GM10248 (cell line): ENCODE measurements at regions not wholly inside any gene's neighbourhood (a gene's known extent, or its start where the extent isn't known, plus 50 kb on each side); places are given as distances from the start of the nearest gene placed in this dataset.
"Not testable (repeated sequence)": the region's sequence is repeated elsewhere in the genome, so short reads cannot be mapped to it uniquely, and the experiment has no call there.

ENCODE experiments used
- CTCF ChIA-PET: fragments of 300-600 bp; sonication (Branson Sonifier 250); formaldehyde crosslinking; extraction: SDS; loops from one replicate; lab custom pipeline; 2021; ENCODE audit warnings: antibody characterized with exemption; lab: Yijun Ruan, JAX
- POLR2A ChIA-PET: fragments of 350-650 bp; sonication (Branson Sonifier 250); formaldehyde crosslinking; extraction: SDS; loops from one replicate; lab custom pipeline; 2020; ENCODE audit warnings: antibody characterized with exemption; lab: Yijun Ruan, JAX
- DNase-seq: peaks from one replicate; pipeline ENCODE4 v3.0.0; 2012; ENCODE audit errors: extremely low spot score
- TF ChIP-seq, protein P1 (sequence below): IDR thresholded peaks from 2 replicates; pipeline ENCODE4 v1.5.1; 2012; ENCODE audit warnings: mild to moderate bottlenecking, low read depth; ENCODE audit errors: extremely low read depth, missing control alignments, control extremely low read depth

DNA sequence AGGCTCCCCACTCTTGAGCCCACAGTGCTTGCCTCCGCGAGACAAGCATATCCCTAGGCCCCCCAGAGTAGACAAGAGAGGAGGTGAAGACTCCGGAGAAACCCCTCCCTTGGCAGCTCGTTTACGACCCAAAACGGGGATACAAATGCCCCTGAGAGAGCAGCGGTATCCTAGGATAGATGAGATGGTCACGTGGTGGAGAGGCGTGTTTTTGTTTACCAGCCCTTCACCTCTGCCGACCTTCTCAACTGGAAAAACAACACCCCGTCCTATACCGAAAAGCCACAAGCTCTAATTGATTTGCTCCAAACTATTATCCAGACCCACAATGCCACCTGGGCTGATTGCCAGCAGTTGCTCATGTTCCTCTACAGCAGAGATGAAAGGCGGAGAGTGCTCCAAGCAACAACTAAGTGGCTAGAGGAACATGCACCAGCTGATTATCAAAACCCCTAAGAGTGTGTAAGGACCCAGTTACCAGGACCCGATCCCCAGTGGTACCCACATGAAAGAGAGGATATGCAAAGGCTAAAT, 99.5 kb upstream of the OSBPL11 start:
- ChIA-PET POLR2A (no interaction called here), CTCF (no interaction called here)
- TF ChIP-seq, protein P1, sequence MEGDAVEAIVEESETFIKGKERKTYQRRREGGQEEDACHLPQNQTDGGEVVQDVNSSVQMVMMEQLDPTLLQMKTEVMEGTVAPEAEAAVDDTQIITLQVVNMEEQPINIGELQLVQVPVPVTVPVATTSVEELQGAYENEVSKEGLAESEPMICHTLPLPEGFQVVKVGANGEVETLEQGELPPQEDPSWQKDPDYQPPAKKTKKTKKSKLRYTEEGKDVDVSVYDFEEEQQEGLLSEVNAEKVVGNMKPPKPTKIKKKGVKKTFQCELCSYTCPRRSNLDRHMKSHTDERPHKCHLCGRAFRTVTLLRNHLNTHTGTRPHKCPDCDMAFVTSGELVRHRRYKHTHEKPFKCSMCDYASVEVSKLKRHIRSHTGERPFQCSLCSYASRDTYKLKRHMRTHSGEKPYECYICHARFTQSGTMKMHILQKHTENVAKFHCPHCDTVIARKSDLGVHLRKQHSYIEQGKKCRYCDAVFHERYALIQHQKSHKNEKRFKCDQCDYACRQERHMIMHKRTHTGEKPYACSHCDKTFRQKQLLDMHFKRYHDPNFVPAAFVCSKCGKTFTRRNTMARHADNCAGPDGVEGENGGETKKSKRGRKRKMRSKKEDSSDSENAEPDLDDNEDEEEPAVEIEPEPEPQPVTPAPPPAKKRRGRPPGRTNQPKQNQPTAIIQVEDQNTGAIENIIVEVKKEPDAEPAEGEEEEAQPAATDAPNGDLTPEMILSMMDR: no peak
- DNase-seq: no peak

GRCh38 chr3:125695688-125696087, 100.4 kb upstream of the OSBPL11 start:
- CTCF ChIA-PET: no interaction called here
- POLR2A ChIA-PET: no interaction called here
- TF ChIP-seq, protein P1: no peak
- DNase-seq: no peak

DNA sequence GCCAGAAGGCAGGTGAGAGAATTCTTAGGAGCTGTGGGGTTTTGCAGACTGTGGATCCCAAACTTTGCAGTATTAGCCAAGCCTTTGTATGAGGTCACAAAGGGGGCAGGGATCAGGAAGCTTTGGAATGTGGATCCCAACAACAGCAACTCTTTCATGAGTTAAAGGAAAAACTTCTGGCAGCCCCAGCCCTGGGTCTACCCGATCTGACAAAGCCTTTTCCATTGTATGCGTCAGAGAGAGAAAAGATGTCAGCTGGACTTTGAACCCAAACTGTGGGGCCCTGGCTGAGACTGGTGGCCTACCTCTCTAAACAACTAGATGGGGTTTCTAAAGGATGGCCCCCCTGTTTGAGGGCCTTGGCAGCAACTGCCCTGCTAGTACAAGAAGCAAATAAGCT, 101.8 kb upstream of the OSBPL11 start:
- DNase-seq, CTCF ChIA-PET, POLR2A ChIA-PET: not testable (repeated sequence)

DNA sequence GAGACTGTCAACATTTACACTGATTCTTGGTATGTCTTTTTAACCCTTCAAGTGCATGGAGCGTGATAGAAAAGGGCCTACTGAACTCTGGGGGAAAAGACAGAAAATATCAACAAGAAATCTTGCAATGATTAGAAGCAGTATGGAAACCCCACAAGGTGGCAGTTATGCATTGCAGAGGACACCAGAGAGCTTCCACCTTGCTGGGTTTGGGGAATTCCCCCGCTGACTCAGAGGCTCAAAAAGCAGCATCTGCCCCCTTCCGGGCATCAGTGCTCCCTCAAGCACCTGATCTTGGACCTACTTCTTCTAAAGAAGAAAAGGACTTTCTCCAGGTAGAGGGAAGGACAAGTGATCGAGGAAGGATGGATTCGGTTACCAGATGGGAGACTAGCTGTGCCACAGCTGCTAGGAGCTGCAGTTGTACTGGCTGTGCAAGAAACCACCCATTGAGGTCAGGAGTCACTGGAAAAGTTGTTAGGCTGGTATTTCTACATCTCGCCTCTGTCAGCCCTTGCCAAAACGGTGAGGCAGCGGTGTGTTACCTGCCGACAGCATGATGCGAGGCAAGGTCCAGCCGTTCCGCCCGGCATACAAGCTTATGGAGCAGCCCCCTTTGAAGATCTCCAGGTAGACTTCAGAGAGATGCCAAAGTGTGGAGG, 102.8 kb upstream of the OSBPL11 start:
- DNase-seq, POLR2A ChIA-PET, CTCF ChIA-PET: not testable (repeated sequence)

- POLR2A ChIA-PET: no interaction called here
- TF ChIP-seq, protein P1: no peak
- DNase-seq: no peak
- CTCF ChIA-PET: no interaction called here
Observed at GRCh38 chr3:125715651-125716050, 120.4 kb upstream of the OSBPL11 start.

- CTCF ChIA-PET, DNase-seq, POLR2A ChIA-PET: not testable (repeated sequence)
Observed at GRCh38 chr3:125732151-125732550, 136.9 kb upstream of the OSBPL11 start.

DNA sequence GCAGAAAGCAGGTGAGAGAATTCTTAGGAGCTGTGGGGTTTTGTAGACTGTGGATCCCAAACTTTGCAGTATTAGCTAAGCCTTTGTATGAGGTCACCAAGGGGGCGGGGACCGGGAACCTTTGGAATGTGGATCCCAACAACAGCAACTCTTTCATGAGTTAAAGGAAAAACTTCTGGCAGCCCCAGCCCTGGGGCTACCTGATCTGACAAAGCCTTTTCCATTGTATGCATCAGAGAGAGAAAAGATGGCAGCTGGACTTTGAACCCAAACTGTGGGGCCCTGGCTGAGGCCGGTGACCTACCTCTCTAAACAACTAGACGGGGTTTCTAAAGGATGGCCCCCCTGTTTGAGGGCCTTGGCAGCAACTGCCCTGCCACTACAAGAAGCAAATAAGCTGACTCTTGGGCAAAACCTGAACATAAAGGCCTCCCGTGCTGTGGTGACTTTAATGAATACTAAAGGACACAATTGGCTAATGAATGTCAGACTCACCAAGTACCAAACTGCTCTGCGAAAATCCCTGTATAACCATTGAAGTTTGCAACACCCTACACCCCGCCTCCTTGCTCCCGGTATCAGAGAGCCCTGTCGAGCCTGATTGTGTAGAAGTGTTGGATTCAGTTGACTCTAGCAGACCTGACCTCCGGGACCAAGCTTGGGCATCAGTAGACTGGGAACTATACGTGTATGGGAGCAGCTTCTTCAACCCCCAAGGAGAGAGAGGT, 146.9 kb upstream of the OSBPL11 start:
- CTCF ChIA-PET: interaction anchor here (0.6 kb wide), 1 partner anchor 14 kb away, joined by 3 read pairs; no protein-coding TSS in a partner anchor
- POLR2A ChIA-PET, DNase-seq: not testable (repeated sequence)

GRCh38 chr3:125742845-125743244, 147.5 kb upstream of the OSBPL11 start:
- POLR2A ChIA-PET: not testable (repeated sequence)
- CTCF ChIA-PET: interaction anchor here (0.6 kb wide), 1 partner anchor 14 kb away, joined by 3 read pairs; no protein-coding TSS in a partner anchor
- DNase-seq: peak; percentile 46

DNA sequence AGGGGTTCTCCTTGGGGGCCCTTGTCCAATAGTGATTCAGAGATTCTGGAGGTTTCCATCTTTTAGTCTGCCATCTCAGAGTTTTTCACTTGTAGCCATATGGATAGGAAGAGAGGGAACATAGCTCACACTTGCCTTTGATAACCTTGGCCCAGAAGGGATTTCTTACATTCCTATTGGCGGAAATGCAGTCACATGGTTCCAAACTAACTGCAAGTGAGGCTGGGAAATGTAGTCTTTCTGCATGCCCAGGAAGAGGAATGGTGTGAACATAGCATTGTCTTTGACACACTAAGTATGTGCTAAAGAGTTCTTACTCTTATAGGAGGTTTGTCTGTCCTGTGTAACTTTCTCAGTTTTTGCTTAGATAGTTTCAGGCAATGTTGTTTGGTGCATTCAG, 161.8 kb upstream of the OSBPL11 start:
- CTCF ChIA-PET: interaction anchor here (1.1 kb wide), 1 partner anchor 14 kb away, joined by 3 read pairs; no protein-coding TSS in a partner anchor
- POLR2A ChIA-PET, DNase-seq: not testable (repeated sequence)

GRCh38 chr3:125758641-125759130, 163.4 kb upstream of the OSBPL11 start:
- POLR2A ChIA-PET, DNase-seq, CTCF ChIA-PET: not testable (repeated sequence)

- POLR2A ChIA-PET, CTCF ChIA-PET: not testable (repeated sequence)
Observed at GRCh38 chr3:125762601-125763000, 167.3 kb upstream of the OSBPL11 start.

More at GRCh38 chr3:125762601-125763000, 167.3 kb upstream of the OSBPL11 start:
- DNase-seq: not testable (repeated sequence)
